GM12878 (cell line): ENCODE measurements at regions not wholly inside any gene's neighbourhood (a gene's known extent, or its start where the extent isn't known, plus 50 kb on each side); places are given as distances from the start of the nearest gene placed in this dataset.

Experiments used
- ATAC-seq: fragments of 200-7000 bp; cut with Tn5 transposase; 3 replicates; pipeline ENCODE4 v1.9.1; 2020; ENCODE audit warnings: mild to moderate bottlenecking, moderate library complexity
- BruUV-seq: library from RNA; stranded (reverse); fragments of 400-500 nt; replicated peaks from 2 replicates; lab custom pipeline; 2021; lab: Mats Ljungman, UMichigan
- CTCF ChIA-PET: fragments of 300-600 bp; sonication (Branson Sonifier 250); formaldehyde crosslinking; extraction: SDS; loops from one replicate; lab custom pipeline; 2021; ENCODE audit warnings: inconsistent platforms; lab: Yijun Ruan, JAX
- POLR2A ChIA-PET: fragments of 350-600 bp; formaldehyde crosslinking; extraction: SDS; loops from one replicate; lab custom pipeline; 2021; ENCODE audit warnings: inconsistent platforms; lab: Charles Lee
- RAD21 ChIA-PET: fragments of 300-600 bp; sonication (Branson Sonifier 250); formaldehyde crosslinking; loops from one replicate; lab custom pipeline; 2023; ENCODE audit warnings: antibody characterized with exemption; ENCODE audit not compliant: unreplicated experiment; lab: Charles Lee
- SMC1A ChIA-PET: fragments of 300-600 bp; sonication (Branson Sonifier 250); formaldehyde crosslinking; loops from one replicate; lab custom pipeline; 2023; ENCODE audit not compliant: unreplicated experiment, uncharacterized antibody; lab: Charles Lee
- DNase-seq: peaks from one replicate; pipeline ENCODE4 v3.0.0-alpha.2; 2011; ENCODE audit warnings: low read depth, low spot score
- FAIRE-seq: peaks from 3 replicates; lab custom pipeline; 2011; peaks lifted over from hg19 to GRCh38; lab: Jason Lieb, UNC
- H2AFZ ChIP-seq: 2 replicates; pipeline ENCODE4 v1.6.0; 2011; ENCODE audit warnings: low read depth, low read length, control low read depth; ENCODE audit not compliant: control insufficient read depth
- H3K27ac ChIP-seq: 2 replicates; pipeline ENCODE4 v1.5.1; 2011; ENCODE audit warnings: control low read depth; ENCODE audit not compliant: control insufficient read depth, insufficient read depth
- H3K27me3 ChIP-seq, 2 experiments: replicated peaks in 1 of 2; 2 replicates each; pipeline versions ENCODE4 v1.6.0 to v1.6.1; 2011; ENCODE audit warnings: low read length in 1 of 2; ENCODE audit not compliant: control insufficient read depth in 2 of 2, insufficient read depth in 2 of 2
- H3K36me3 ChIP-seq, 2 experiments: 2 replicates each; pipeline ENCODE4 v1.5.1; 2011; ENCODE audit warnings: low read length in 1 of 2; ENCODE audit not compliant: control insufficient read depth in 2 of 2, insufficient read depth in 2 of 2
- H3K4me1 ChIP-seq: 2 replicates; pipeline ENCODE4 v1.6.1; 2011; ENCODE audit warnings: mild to moderate bottlenecking, low read length, moderate library complexity, mixed read lengths; ENCODE audit not compliant: control insufficient read depth, insufficient read depth
- H3K4me2 ChIP-seq: 2 replicates; pipeline ENCODE4 v1.6.0; 2011; ENCODE audit warnings: control low read depth; ENCODE audit not compliant: control insufficient read depth, insufficient read depth
- H3K4me3 ChIP-seq: fragments of 200-600 bp; sonication (generic); 2 replicates; pipeline ENCODE4 v1.5.1; 2016
- H3K79me2 ChIP-seq: 2 replicates; pipeline ENCODE4 v1.6.0; 2011; ENCODE audit warnings: low read length; ENCODE audit not compliant: control insufficient read depth, insufficient read depth
- H3K9ac ChIP-seq: 2 replicates; pipeline ENCODE4 v1.8.0; 2011; ENCODE audit warnings: low read length, control low read depth, mixed read lengths; ENCODE audit not compliant: control insufficient read depth, insufficient read depth
- H3K9me3 ChIP-seq: replicated peaks from 3 replicates; pipeline ENCODE4 v1.5.1; 2011; ENCODE audit warnings: mild to moderate bottlenecking, low read length; ENCODE audit not compliant: control insufficient read depth, insufficient read depth
- H4K20me1 ChIP-seq: 2 replicates; pipeline ENCODE4 v1.6.0; 2011; ENCODE audit not compliant: control insufficient read depth, insufficient read depth
- BCL3 ChIP-seq: IDR thresholded peaks from 2 replicates; pipeline ENCODE4 v1.6.1; 2011; ENCODE audit warnings: borderline replicate concordance, low read depth, mild to moderate bottlenecking, moderate library complexity, low read length; ENCODE audit not compliant: insufficient read depth, poor library complexity, severe bottlenecking
- CBX3 ChIP-seq: fragments of 200-600 bp; sonication (generic); IDR thresholded peaks from 2 replicates; pipeline ENCODE4 v1.6.1; 2016; ENCODE audit warnings: low read depth, borderline replicate concordance
- CEBPB ChIP-seq, 2 experiments: fragments of 150-350 bp in 1 of 2; IDR thresholded peaks; 2 replicates each; pipeline ENCODE4 v1.6.1; 2012 to 2014; ENCODE audit warnings: low read depth in 2 of 2, low read length in 2 of 2, borderline replicate concordance in 1 of 2, inconsistent platforms in 1 of 2
- EED ChIP-seq: sonication (generic); IDR thresholded peaks from 2 replicates; pipeline ENCODE4 v1.6.1; 2016; ENCODE audit warnings: antibody characterized with exemption, low read depth
- HSF1 ChIP-seq: fragments of 150-350 bp; IDR thresholded peaks from 2 replicates; pipeline ENCODE4 v1.6.1; 2014; ENCODE audit warnings: mild to moderate bottlenecking, low read depth, low read length
- KAT2A ChIP-seq: conservative IDR thresholded peaks from 2 replicates; pipeline ENCODE4 v1.6.1; 2011; ENCODE audit warnings: low read depth, low read length; ENCODE audit not compliant: control insufficient read depth
- MTA3 ChIP-seq: IDR thresholded peaks from 2 replicates; pipeline ENCODE4 v1.6.1; 2012; ENCODE audit warnings: low read length, inconsistent platforms, borderline replicate concordance
- NFIC ChIP-seq: IDR thresholded peaks from 2 replicates; pipeline ENCODE4 v1.6.1; 2012; ENCODE audit warnings: low read depth, mild to moderate bottlenecking, inconsistent platforms, low read length, moderate library complexity
- NFXL1 ChIP-seq: fragments of 450-650 bp; IDR thresholded peaks from 2 replicates; pipeline ENCODE4 v1.6.1; 2017; ENCODE audit warnings: antibody characterized with exemption, mild to moderate bottlenecking, borderline replicate concordance
- PML ChIP-seq: IDR thresholded peaks from 2 replicates; pipeline ENCODE4 v1.6.1; 2012; ENCODE audit warnings: low read length, inconsistent platforms
- RB1 ChIP-seq: fragments of 450-650 bp; formaldehyde crosslinking; IDR thresholded peaks from 2 replicates; pipeline ENCODE4 v1.6.1; 2017; ENCODE audit warnings: mild to moderate bottlenecking, borderline replicate concordance
- STAT1 ChIP-seq: fragments of 450-650 bp; conservative IDR thresholded peaks from 2 replicates; pipeline ENCODE4 v1.6.1; 2014; ENCODE audit warnings: antibody characterized with exemption, mild to moderate bottlenecking
- ZNF622 ChIP-seq: fragments of 450-650 bp; IDR thresholded peaks from 2 replicates; pipeline ENCODE4 v1.6.1; 2017; ENCODE audit warnings: mild to moderate bottlenecking, inconsistent platforms
- WGBS: methylation state at CpG from one replicate; pipeline ENCODE4 v1.1.6; 2016; ENCODE audit warnings: low lambda C conversion rate; ENCODE audit not compliant: insufficient replicate concordance, insufficient coverage; ENCODE audit errors: missing lambda C conversion rate; 5-methylcytosine and 5-hydroxymethylcytosine counted together
- in situ Hi-C: fragments of 300-500 bp; cut with MboI; formaldehyde crosslinking; loops from 9 replicates; pipeline ENCODE4 v1.14.3; 2018; ENCODE audit warnings: mixed read lengths
- intact Hi-C: fragments of 100-400 bp; cut with micrococcal nuclease; formaldehyde crosslinking; loops from one replicate; pipeline ENCODE4 v1.14.2; 2022; ENCODE audit not compliant: unreplicated experiment
- TF ChIP-seq, protein P1 (sequence below): IDR thresholded peaks from 2 replicates; pipeline ENCODE4 v1.6.1; 2012; ENCODE audit warnings: low read depth, low read length, improper control_type of control experiment

- H4K20me1 ChIP-seq: no peaks in the 10 kb centered on the region
- intact Hi-C loops: no loop called here
- H3K9ac ChIP-seq: no peak overlapping the region
- H3K4me1 ChIP-seq: no peaks in the 10 kb centered on the region
- no peak overlapping the region for H2AFZ ChIP-seq
- POLR2A ChIA-PET: no interaction called here
- FAIRE-seq (no peak), DNase-seq (no peak), ATAC-seq (no peak)
- H3K36me3 ChIP-seq: no peaks in the 10 kb centered on the region
- no peaks in the 10 kb centered on the region for H3K79me2 ChIP-seq
- H3K27ac ChIP-seq: no peak overlapping the region
- RAD21 ChIA-PET: no interaction called here
- no peaks in the 10 kb centered on the region for H3K27me3 ChIP-seq
- H3K9me3 ChIP-seq: no peaks in the 10 kb centered on the region
- SMC1A ChIA-PET: no interaction called here
- H3K4me2 ChIP-seq: no peak overlapping the region
- in situ Hi-C loops: no loop called here
- CTCF ChIA-PET: interaction anchor here (0.9 kb wide), 1 partner anchor 12 kb away, joined by 3 read pairs; no protein-coding TSS in a partner anchor
- no TSS peak for BruUV-seq
- TF ChIP-seq ZNF622: no peak
- TF ChIP-seq KAT2A: no peak
- TF ChIP-seq MTA3: no peak
- no peak overlapping the region for H3K4me3 ChIP-seq
Observed at GRCh38 chr7:122942765-122943164, 52.7 kb downstream of the TAS2R16 start.

DNA sequence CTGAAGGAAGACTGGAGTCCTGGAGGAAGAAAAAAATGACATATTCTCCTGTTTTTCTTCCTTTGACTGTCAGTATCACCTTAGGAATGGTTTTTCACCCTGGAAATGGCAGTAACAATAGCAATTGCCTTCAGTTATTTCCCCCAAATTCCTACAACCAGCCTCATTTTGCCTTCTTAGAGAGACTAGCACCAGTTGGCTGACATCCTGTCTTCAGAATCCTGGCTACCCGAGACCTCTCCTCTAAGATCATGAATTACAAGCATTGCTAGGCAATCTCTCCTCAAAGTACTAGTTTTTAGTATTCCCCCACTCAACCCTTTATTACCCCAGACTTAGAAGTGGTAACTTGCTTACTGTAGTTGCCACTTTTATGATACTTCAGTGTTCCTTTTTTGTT is 53.4 kb downstream of the TAS2R16 start:
- no peak overlapping the region for H3K27ac ChIP-seq
- intact Hi-C loops (no loop called here), in situ Hi-C loops (no loop called here)
- ATAC-seq (no peak), DNase-seq (no peak), FAIRE-seq (no peak)
- H4K20me1 ChIP-seq: no peaks in the 10 kb centered on the region
- H2AFZ ChIP-seq: no peak overlapping the region
- H3K79me2 ChIP-seq: no peaks in the 10 kb centered on the region
- no peak overlapping the region for H3K4me2 ChIP-seq
- CTCF ChIA-PET: interaction anchor here (0.9 kb wide), 1 partner anchor 13 kb away, joined by 3 read pairs; no protein-coding TSS in a partner anchor
- POLR2A ChIA-PET: no interaction called here
- no TSS peak for BruUV-seq
- no peaks in the 10 kb centered on the region for H3K9me3 ChIP-seq
- no peak overlapping the region for H3K4me3 ChIP-seq
- RAD21 ChIA-PET: no interaction called here
- SMC1A ChIA-PET: no interaction called here
- H3K36me3 ChIP-seq: no peaks in the 10 kb centered on the region
- 33% methylated on average over 1 of the region's 1 CpG for WGBS
- H3K4me1 ChIP-seq: no peaks in the 10 kb centered on the region
- H3K9ac ChIP-seq: no peak overlapping the region
- no peaks in the 10 kb centered on the region for H3K27me3 ChIP-seq
- no peak for TF ChIP-seq CEBPB (IDR thresholded peaks at IDR 0.05; ENCODE audit: borderline replicate concordance in 1 of 2, low read depth in 2 of 2, low read length in 2 of 2)
- no peak for TF ChIP-seq STAT1
- no peak for TF ChIP-seq EED
- no peak for TF ChIP-seq CBX3
- no peak for TF ChIP-seq NFIC
- TF ChIP-seq PML: no peak
- no peak for TF ChIP-seq NFXL1
- no peak for TF ChIP-seq BCL3
- no peak for TF ChIP-seq RB1
- TF ChIP-seq, protein P1, sequence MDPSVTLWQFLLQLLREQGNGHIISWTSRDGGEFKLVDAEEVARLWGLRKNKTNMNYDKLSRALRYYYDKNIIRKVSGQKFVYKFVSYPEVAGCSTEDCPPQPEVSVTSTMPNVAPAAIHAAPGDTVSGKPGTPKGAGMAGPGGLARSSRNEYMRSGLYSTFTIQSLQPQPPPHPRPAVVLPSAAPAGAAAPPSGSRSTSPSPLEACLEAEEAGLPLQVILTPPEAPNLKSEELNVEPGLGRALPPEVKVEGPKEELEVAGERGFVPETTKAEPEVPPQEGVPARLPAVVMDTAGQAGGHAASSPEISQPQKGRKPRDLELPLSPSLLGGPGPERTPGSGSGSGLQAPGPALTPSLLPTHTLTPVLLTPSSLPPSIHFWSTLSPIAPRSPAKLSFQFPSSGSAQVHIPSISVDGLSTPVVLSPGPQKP: no peak
- no peak for TF ChIP-seq HSF1
- TF ChIP-seq MTA3: no peak
